22Rv1 (cell line): ENCODE measurements at regions not wholly inside any gene's neighbourhood (a gene's known extent, or its start where the extent isn't known, plus 50 kb on each side); places are given as distances from the start of the nearest gene placed in this dataset.

Source experiments
- CTCF ChIP-seq: fragments of 450-650 bp; IDR thresholded peaks from 2 replicates; pipeline ENCODE4 v1.5.1; 2017; ENCODE audit warnings: mild to moderate bottlenecking
- ZFX ChIP-seq: fragments of 450-650 bp; IDR thresholded peaks from 2 replicates; pipeline ENCODE4 v1.6.1; 2017; ENCODE audit warnings: antibody characterized with exemption, borderline replicate concordance

GRCh38 chr7:94335586-94335985 is 59.1 kb upstream of the COL1A2 start:
- TF ChIP-seq CTCF = no peak
- no peak for TF ChIP-seq ZFX
